Stomach (tissue), 4 donors: ENCODE measurements at regions not wholly inside any gene's neighbourhood (a gene's known extent, or its start where the extent isn't known, plus 50 kb on each side); places are given as distances from the start of the nearest gene placed in this dataset.

Source experiments
- EP300 ChIP-seq: sonication (generic); formaldehyde crosslinking; IDR thresholded peaks from one replicate; pipeline ENCODE4 v1.6.1; 2017; ENCODE audit warnings: antibody characterized with exemption
- POLR2A ChIP-seq, 4 donors: fragments of 450-650 bp; IDR thresholded peaks; one replicate each; pipeline ENCODE4 v1.6.1; 2016; ENCODE audit warnings: antibody characterized with exemption in 4 of 4, control low read depth in 2 of 4, mild to moderate bottlenecking in 1 of 4, moderate library complexity in 1 of 4
- POLR2AphosphoS5 ChIP-seq, 3 donors: sonication (generic); formaldehyde crosslinking; IDR thresholded peaks; one replicate each; pipeline ENCODE4 v1.6.1; 2016; ENCODE audit warnings: antibody characterized with exemption in 3 of 3
- TF ChIP-seq, protein P1 (sequence below), 7 experiments: fragments of 450-650 bp in 4 of 7; fragments of 200-600 bp in 3 of 7; sonication (generic) in 3 of 7; IDR thresholded peaks; one replicate each; pipeline ENCODE4 v1.5.1; 2016 to 2019; ENCODE audit warnings: antibody characterized with exemption in 7 of 7, control low read depth in 2 of 7, mild to moderate bottlenecking in 1 of 7

DNA sequence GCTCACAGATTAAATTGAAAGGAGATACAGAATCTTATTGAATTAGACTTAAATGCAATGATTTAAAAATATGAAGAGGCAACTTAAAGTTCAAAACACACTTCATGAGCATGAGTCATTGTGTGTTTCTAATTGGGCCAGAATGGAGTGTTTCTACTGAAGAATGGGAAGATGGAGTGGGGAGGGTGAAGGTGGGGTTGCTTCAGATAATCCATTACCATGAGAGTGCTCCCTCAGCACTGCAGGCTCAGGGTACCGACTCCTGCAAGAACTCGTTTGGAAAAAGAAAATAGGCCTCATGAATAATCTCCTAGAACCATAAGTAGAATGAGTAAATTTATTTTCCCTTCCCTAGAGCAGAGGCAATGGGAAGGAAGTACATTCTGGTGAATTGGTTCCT, 372.8 kb downstream of the TOX3 start:
- TF ChIP-seq POLR2A (IDR thresholded peaks at IDR 0.05) (no peak), POLR2AphosphoS5 (IDR thresholded peaks at IDR 0.05) (no peak), EP300 (no peak)
- TF ChIP-seq, protein P1, sequence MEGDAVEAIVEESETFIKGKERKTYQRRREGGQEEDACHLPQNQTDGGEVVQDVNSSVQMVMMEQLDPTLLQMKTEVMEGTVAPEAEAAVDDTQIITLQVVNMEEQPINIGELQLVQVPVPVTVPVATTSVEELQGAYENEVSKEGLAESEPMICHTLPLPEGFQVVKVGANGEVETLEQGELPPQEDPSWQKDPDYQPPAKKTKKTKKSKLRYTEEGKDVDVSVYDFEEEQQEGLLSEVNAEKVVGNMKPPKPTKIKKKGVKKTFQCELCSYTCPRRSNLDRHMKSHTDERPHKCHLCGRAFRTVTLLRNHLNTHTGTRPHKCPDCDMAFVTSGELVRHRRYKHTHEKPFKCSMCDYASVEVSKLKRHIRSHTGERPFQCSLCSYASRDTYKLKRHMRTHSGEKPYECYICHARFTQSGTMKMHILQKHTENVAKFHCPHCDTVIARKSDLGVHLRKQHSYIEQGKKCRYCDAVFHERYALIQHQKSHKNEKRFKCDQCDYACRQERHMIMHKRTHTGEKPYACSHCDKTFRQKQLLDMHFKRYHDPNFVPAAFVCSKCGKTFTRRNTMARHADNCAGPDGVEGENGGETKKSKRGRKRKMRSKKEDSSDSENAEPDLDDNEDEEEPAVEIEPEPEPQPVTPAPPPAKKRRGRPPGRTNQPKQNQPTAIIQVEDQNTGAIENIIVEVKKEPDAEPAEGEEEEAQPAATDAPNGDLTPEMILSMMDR (IDR thresholded peaks at IDR 0.05): no peak
